ENCODE measurements at regions not wholly inside any gene's neighbourhood (a gene's known extent, or its start where the extent isn't known, plus 50 kb on each side); places are given as distances from the start of the nearest gene placed in this dataset.

DNA sequence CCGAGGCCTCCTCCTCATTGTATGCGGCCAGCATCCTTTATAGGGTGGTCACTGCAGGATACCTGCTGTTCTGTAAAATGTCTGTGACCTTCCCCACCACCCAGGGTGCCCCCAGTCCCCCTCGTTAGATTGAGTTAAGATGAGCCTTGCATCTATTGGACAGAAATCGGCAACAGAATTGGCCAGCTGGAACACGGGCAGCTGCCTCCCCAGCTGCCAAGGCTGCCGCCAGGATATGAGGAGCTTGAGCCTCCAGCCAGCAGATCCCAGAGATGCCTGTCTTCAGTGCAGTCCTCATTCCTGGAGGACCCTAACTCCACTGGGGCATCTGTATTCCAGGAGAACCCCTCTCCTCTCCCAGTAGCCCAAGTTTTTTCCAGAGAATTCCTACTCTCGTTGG is 463.0 kb downstream of the TSHZ3 start:
- Histone ChIP-seq H3K36me3 (no peaks in the 10 kb centered on the region), H3K4me1 (no peaks in the 10 kb centered on the region), H3K4me3 (no peak overlapping the region), H3K27ac (no peak overlapping the region), H3K9me3 (no peaks in the 10 kb centered on the region), H3K27me3 (no peaks in the 10 kb centered on the region)
- WGBS, 2 donors, result 57 to 67% methylated on average over 3 of the region's 7 CpGs
- TF ChIP-seq POLR2A (IDR thresholded peaks at IDR 0.05), result no peak
- TF ChIP-seq, protein P1, sequence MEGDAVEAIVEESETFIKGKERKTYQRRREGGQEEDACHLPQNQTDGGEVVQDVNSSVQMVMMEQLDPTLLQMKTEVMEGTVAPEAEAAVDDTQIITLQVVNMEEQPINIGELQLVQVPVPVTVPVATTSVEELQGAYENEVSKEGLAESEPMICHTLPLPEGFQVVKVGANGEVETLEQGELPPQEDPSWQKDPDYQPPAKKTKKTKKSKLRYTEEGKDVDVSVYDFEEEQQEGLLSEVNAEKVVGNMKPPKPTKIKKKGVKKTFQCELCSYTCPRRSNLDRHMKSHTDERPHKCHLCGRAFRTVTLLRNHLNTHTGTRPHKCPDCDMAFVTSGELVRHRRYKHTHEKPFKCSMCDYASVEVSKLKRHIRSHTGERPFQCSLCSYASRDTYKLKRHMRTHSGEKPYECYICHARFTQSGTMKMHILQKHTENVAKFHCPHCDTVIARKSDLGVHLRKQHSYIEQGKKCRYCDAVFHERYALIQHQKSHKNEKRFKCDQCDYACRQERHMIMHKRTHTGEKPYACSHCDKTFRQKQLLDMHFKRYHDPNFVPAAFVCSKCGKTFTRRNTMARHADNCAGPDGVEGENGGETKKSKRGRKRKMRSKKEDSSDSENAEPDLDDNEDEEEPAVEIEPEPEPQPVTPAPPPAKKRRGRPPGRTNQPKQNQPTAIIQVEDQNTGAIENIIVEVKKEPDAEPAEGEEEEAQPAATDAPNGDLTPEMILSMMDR (IDR thresholded peaks at IDR 0.05), result no peak
- no peak for DNase-seq
- intact Hi-C loops (cut with DNase I), result no loop called here

DNA sequence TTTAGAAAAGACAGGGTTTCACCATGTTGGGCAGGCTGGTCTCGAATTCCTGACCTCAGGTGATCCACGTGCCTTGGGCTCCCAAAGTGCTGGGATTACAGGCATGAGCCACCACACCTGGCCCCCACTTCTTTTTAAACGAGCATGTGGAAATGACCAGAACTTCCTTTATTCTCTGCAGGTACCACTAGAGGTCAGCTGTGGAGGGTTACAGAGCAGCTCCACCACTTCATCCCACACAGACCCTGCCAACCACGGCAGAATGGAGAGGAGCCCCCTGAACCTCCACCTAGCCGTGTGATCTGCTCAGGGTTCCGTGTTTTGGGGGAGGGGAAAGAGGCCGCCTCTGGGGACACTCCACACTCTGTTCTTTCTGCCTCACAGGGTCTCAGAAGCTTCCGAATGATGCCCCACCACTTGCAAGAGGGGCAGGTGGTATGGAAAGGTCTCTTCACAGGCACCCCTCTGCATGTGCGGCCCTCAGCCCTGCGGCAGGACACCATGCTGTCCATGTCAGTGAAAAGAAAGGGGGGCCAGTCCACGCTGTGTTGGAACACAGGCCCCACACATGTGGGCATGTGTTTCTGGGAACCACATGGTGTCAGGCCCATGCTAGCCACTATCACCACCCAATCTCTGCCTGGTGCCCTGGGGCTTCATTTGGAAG is 465.0 kb downstream of the TSHZ3 start:
- 67 to 83% methylated on average over 1 to 6 of the region's 11 CpGs for WGBS, 2 donors
- Histone ChIP-seq H3K27me3 (no peaks in the 10 kb centered on the region), H3K27ac (no peak overlapping the region), H3K4me1 (no peaks in the 10 kb centered on the region), H3K4me3 (no peak overlapping the region), H3K36me3 (no peaks in the 10 kb centered on the region), H3K9me3 (no peaks in the 10 kb centered on the region)
- intact Hi-C loops (cut with DNase I), result no loop called here
- TF ChIP-seq POLR2A (IDR thresholded peaks at IDR 0.05), result no peak
- TF ChIP-seq, protein P1 (IDR thresholded peaks at IDR 0.05), result no peak
- DNase-seq, result no peak

DNA sequence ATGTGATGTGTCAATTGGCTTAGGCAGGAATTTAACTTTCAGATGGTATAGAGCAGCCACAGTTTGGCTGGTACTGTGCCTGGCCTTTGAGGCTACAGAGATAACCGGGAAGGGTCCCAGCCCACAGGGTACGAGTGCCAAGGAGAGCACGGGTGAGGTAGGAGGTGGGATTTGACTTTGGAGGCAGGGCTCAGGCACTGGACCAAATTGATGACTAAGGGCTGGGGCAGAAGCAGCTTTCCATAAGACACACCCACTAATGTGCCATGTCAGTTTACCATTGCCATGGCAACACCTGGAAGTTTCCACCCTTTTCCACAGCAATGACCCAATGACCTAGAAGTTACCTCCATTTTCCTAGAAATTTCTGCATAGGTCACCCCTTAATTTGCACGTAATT is 466.2 kb downstream of the TSHZ3 start:
- Histone ChIP-seq H3K4me3 (no peak overlapping the region), H3K27ac (no peak overlapping the region), H3K27me3 (no peaks in the 10 kb centered on the region), H3K9me3 (no peaks in the 10 kb centered on the region), H3K4me1 (no peaks in the 10 kb centered on the region), H3K36me3 (no peaks in the 10 kb centered on the region)
- TF ChIP-seq, protein P1 (IDR thresholded peaks at IDR 0.05), result no peak
- TF ChIP-seq POLR2A (IDR thresholded peaks at IDR 0.05), result no peak
- DNase-seq, result no peak
- WGBS, 2 donors, result 30 to 82% methylated on average over 3 to 4 of the region's 4 CpGs
- intact Hi-C loops (cut with DNase I), result no loop called here

DNA sequence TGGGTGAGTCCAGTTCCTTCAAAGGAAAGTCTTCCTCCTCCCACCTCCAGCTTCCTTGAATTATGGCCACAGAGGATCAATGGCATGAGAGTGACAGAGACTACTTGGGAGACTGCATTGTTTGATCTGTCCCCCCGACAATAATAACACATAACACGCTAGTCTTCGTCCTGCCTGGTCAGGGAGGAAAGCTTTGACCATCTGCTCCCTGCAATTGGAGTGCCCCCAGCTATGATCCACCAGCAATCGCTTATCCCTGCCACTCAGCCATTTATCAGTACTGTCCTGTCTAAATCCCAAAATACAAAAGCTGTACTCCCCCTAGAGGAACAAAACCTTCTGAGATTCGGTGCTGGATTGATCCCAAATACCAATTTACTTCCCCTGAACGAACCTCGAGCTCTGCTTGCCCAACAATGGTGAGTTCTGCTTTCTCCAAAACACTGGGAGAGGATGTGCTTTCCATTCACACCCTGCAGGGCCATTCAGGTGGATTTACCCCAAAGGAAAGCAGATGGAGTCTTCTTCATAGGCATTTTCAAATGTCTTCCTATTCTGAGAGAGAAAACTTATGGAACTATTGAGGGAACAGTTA is 466.7 kb downstream of the TSHZ3 start:
- no peak overlapping the region for H3K4me3 ChIP-seq
- H3K27me3 ChIP-seq, result no peaks in the 10 kb centered on the region
- TF ChIP-seq, protein P1 (IDR thresholded peaks at IDR 0.05), result no peak
- no peak for TF ChIP-seq POLR2A (IDR thresholded peaks at IDR 0.05)
- 58 to 61% methylated on average over 4 to 7 of the region's 7 CpGs for WGBS, 2 donors
- DNase-seq, result no peak
- H3K9me3 ChIP-seq, result no peaks in the 10 kb centered on the region
- intact Hi-C loops (cut with DNase I), result no loop called here
- H3K27ac ChIP-seq, result no peak overlapping the region
- no peaks in the 10 kb centered on the region for H3K4me1 ChIP-seq
- no peaks in the 10 kb centered on the region for H3K36me3 ChIP-seq

DNA sequence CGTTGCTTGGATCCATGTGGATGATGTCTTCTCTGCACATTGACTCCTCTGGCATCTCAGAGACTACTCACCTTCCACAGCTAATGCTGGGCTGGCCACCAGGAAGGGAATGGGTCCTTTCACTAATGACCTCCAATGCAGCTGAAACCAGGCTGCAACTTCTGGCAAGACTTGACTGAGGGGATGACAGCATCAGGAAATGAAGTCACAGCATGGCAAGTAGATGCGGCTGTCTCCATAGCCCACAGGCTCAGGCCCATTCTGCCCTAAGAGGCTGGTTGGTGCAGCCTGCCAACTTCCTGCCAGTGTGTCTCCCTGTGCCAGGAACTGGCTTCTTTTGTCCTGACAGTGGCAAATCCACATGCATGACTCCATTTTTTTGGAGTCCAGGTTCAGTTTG is 467.3 kb downstream of the TSHZ3 start:
- Histone ChIP-seq H3K9me3 (no peaks in the 10 kb centered on the region), H3K27ac (no peak overlapping the region), H3K4me1 (no peaks in the 10 kb centered on the region), H3K36me3 (no peaks in the 10 kb centered on the region), H3K4me3 (no peak overlapping the region), H3K27me3 (no peaks in the 10 kb centered on the region)
- no peak for TF ChIP-seq POLR2A (IDR thresholded peaks at IDR 0.05)
- TF ChIP-seq, protein P1 (IDR thresholded peaks at IDR 0.05), result no peak
- intact Hi-C loops (cut with DNase I), result no loop called here
- WGBS, 2 donors, result 34 to 50% methylated on average over 2 of the region's 2 CpGs
- DNase-seq, result no peak
